ENCODE measurements at regions not wholly inside any gene's neighbourhood (a gene's known extent, or its start where the extent isn't known, plus 50 kb on each side); places are given as distances from the start of the nearest gene placed in this dataset.
"Not testable (repeated sequence)": the region's sequence is repeated elsewhere in the genome, so short reads cannot be mapped to it uniquely, and the experiment has no call there.

GRCh38 chr9:88628114-88628513 is 93.1 kb downstream of the NXNL2 start:
- DNase-seq (ENCODE audit: low read depth, low spot score): no peak
- H3K4me1 Mint-ChIP-seq: no peaks in the 10 kb centered on the region
- H3K27ac Mint-ChIP-seq (ENCODE audit: unreplicated experiment): no peak overlapping the region
- H3K4me3 Mint-ChIP-seq: no peak overlapping the region
- peaks cover 2% of the 10 kb centered on the region for H3K27me3 Mint-ChIP-seq (ENCODE audit: low read depth)
- TF ChIP-seq CTCF (conservative IDR thresholded peaks at IDR 0.05): no peak
- H3K9me3 Mint-ChIP-seq: peaks cover 14% of the 10 kb centered on the region
- peaks cover 3% of the 10 kb centered on the region for H3K36me3 Mint-ChIP-seq (ENCODE audit: low read depth)

- Mint-ChIP-seq H3K4me3 (no peak overlapping the region), H3K4me1 (no peaks in the 10 kb centered on the region), H3K36me3 (ENCODE audit: low read depth) (peaks cover 3% of the 10 kb centered on the region), H3K9me3 (peaks cover 20% of the 10 kb centered on the region), H3K27ac (ENCODE audit: unreplicated experiment) (no peak overlapping the region), H3K27me3 (ENCODE audit: low read depth) (peaks cover 2% of the 10 kb centered on the region)
- no peak for DNase-seq (ENCODE audit: low read depth, low spot score)
- TF ChIP-seq CTCF (conservative IDR thresholded peaks at IDR 0.05): no peak
Measured at GRCh38 chr9:88628811-88629210, 93.8 kb downstream of the NXNL2 start.

- peaks cover 24% of the 10 kb centered on the region for H3K9me3 Mint-ChIP-seq
- not testable (repeated sequence) for DNase-seq (ENCODE audit: low read depth, low spot score); H3K4me1 Mint-ChIP-seq; H3K27me3 Mint-ChIP-seq (ENCODE audit: low read depth); H3K4me3 Mint-ChIP-seq; H3K36me3 Mint-ChIP-seq (ENCODE audit: low read depth); H3K27ac Mint-ChIP-seq (ENCODE audit: unreplicated experiment)
Measured at GRCh38 chr9:88630574-88630973, 95.6 kb downstream of the NXNL2 start.

GRCh38 chr9:88635151-88635550 is 100.2 kb downstream of the NXNL2 start:
- Mint-ChIP-seq H3K36me3 (ENCODE audit: low read depth) (peaks cover 5% of the 10 kb centered on the region), H3K4me3 (no peak overlapping the region), H3K4me1 (no peaks in the 10 kb centered on the region), H3K27me3 (ENCODE audit: low read depth) (peaks cover 5% of the 10 kb centered on the region), H3K9me3 (peaks cover 34% of the 10 kb centered on the region), H3K27ac (ENCODE audit: unreplicated experiment) (no peak overlapping the region)
- no peak for DNase-seq (ENCODE audit: low read depth, low spot score)
- TF ChIP-seq CTCF (conservative IDR thresholded peaks at IDR 0.05): no peak

GRCh38 chr9:88641456-88642240 is 106.7 kb downstream of the NXNL2 start:
- Mint-ChIP-seq H3K27me3 (ENCODE audit: low read depth) (peaks cover 3% of the 10 kb centered on the region), H3K9me3 (peaks cover 10% of the 10 kb centered on the region), H3K27ac (ENCODE audit: unreplicated experiment) (no peak overlapping the region), H3K4me3 (no peak overlapping the region), H3K36me3 (ENCODE audit: low read depth) (peaks cover 2% of the 10 kb centered on the region), H3K4me1 (peaks cover 5% of the 10 kb centered on the region)
- no peak for DNase-seq (ENCODE audit: low read depth, low spot score)
- no peak for TF ChIP-seq CTCF (conservative IDR thresholded peaks at IDR 0.05)

GRCh38 chr9:88642336-88642735 is 107.4 kb downstream of the NXNL2 start:
- peaks cover 1% of the 10 kb centered on the region for H3K27me3 Mint-ChIP-seq (ENCODE audit: low read depth)
- peaks cover 6% of the 10 kb centered on the region for H3K9me3 Mint-ChIP-seq
- no peak overlapping the region for H3K4me3 Mint-ChIP-seq
- peaks cover 5% of the 10 kb centered on the region for H3K4me1 Mint-ChIP-seq
- H3K36me3 Mint-ChIP-seq (ENCODE audit: low read depth): peaks cover 2% of the 10 kb centered on the region
- H3K27ac Mint-ChIP-seq (ENCODE audit: unreplicated experiment): no peak overlapping the region
- no peak for TF ChIP-seq CTCF (conservative IDR thresholded peaks at IDR 0.05)
- DNase-seq (ENCODE audit: low read depth, low spot score): no peak
